Progenitor cell of endocrine pancreas (in vitro differentiated cells): ENCODE measurements at regions not wholly inside any gene's neighbourhood (a gene's known extent, or its start where the extent isn't known, plus 50 kb on each side); places are given as distances from the start of the nearest gene placed in this dataset.

Source experiments
- DNase-seq: peaks from one replicate; pipeline ENCODE4 v3.0.0; 2021; ENCODE audit warnings: low spot score; ENCODE audit not compliant: unreplicated experiment
- H3K27ac Mint-ChIP-seq: 2 replicates; pipeline ENCODE4 v1.8.0; 2021; ENCODE audit warnings: mild to moderate bottlenecking, moderate library complexity, mixed read lengths
- H3K27me3 Mint-ChIP-seq: 2 replicates; pipeline ENCODE4 v1.8.0; 2021; ENCODE audit warnings: mixed read lengths
- H3K36me3 Mint-ChIP-seq: 2 replicates; pipeline ENCODE4 v1.8.0; 2022; ENCODE audit warnings: mixed read lengths; ENCODE audit not compliant: insufficient read depth
- H3K4me1 Mint-ChIP-seq: 2 replicates; pipeline ENCODE4 v1.8.0; 2021; ENCODE audit warnings: low read depth, mixed read lengths
- H3K4me3 Mint-ChIP-seq: 2 replicates; pipeline ENCODE4 v1.8.0; 2021; ENCODE audit warnings: low read depth, mild to moderate bottlenecking, moderate library complexity, mixed read lengths
- H3K9me3 Mint-ChIP-seq: 2 replicates; pipeline ENCODE4 v1.8.0; 2021; ENCODE audit warnings: low read depth, mixed read lengths
- CTCF ChIP-seq: fragments of 200-600 bp; sonication (generic); IDR thresholded peaks from one replicate; pipeline ENCODE4 v1.5.0; 2021; ENCODE audit warnings: antibody characterized with exemption, mild to moderate bottlenecking; ENCODE audit not compliant: unreplicated experiment

GRCh38 chr5:62695274-62695673 lies 116.7 kb downstream of the LRRC70 start:
- Mint-ChIP-seq H3K9me3 (peaks cover 3% of the 10 kb centered on the region), H3K27ac (no peak overlapping the region), H3K36me3 (no peaks in the 10 kb centered on the region), H3K27me3 (no peaks in the 10 kb centered on the region), H3K4me3 (no peak overlapping the region), H3K4me1 (no peaks in the 10 kb centered on the region)
- no peak for DNase-seq
- no peak for TF ChIP-seq CTCF

- no peaks in the 10 kb centered on the region for H3K36me3 Mint-ChIP-seq
- TF ChIP-seq CTCF, result no peak
- no peaks in the 10 kb centered on the region for H3K4me1 Mint-ChIP-seq
- H3K27me3 Mint-ChIP-seq, result no peaks in the 10 kb centered on the region
- H3K9me3 Mint-ChIP-seq, result peaks cover 2% of the 10 kb centered on the region
- no peak overlapping the region for H3K27ac Mint-ChIP-seq
- no peak overlapping the region for H3K4me3 Mint-ChIP-seq
- no peak for DNase-seq
Observed at GRCh38 chr5:62692946-62693713, 114.5 kb downstream of the LRRC70 start.

- no peak for DNase-seq
- Mint-ChIP-seq H3K36me3 (no peaks in the 10 kb centered on the region), H3K4me1 (no peaks in the 10 kb centered on the region), H3K4me3 (no peak overlapping the region), H3K9me3 (no peaks in the 10 kb centered on the region), H3K27me3 (no peaks in the 10 kb centered on the region), H3K27ac (no peak overlapping the region)
- no peak for TF ChIP-seq CTCF
Observed at GRCh38 chr5:62691946-62692345, 113.3 kb downstream of the LRRC70 start.

GRCh38 chr5:62690421-62690820 lies 111.8 kb downstream of the LRRC70 start:
- Mint-ChIP-seq H3K36me3 (no peaks in the 10 kb centered on the region), H3K4me1 (no peaks in the 10 kb centered on the region), H3K27ac (no peak overlapping the region), H3K4me3 (no peak overlapping the region), H3K9me3 (peaks cover 2% of the 10 kb centered on the region), H3K27me3 (no peaks in the 10 kb centered on the region)
- no peak for DNase-seq
- no peak for TF ChIP-seq CTCF

GRCh38 chr5:62689599-62690368 lies 111.2 kb downstream of the LRRC70 start:
- H3K4me1 Mint-ChIP-seq, result no peaks in the 10 kb centered on the region
- H3K27ac Mint-ChIP-seq, result no peak overlapping the region

More at GRCh38 chr5:62689599-62690368, 111.2 kb downstream of the LRRC70 start:
- Mint-ChIP-seq H3K36me3 (no peaks in the 10 kb centered on the region), H3K4me3 (no peak overlapping the region), H3K27me3 (no peaks in the 10 kb centered on the region), H3K9me3 (peaks cover 2% of the 10 kb centered on the region)
- DNase-seq, result no peak
- TF ChIP-seq CTCF, result no peak
